ENCODE measurements at regions not wholly inside any gene's neighbourhood (a gene's known extent, or its start where the extent isn't known, plus 50 kb on each side); places are given as distances from the start of the nearest gene placed in this dataset.

DNA sequence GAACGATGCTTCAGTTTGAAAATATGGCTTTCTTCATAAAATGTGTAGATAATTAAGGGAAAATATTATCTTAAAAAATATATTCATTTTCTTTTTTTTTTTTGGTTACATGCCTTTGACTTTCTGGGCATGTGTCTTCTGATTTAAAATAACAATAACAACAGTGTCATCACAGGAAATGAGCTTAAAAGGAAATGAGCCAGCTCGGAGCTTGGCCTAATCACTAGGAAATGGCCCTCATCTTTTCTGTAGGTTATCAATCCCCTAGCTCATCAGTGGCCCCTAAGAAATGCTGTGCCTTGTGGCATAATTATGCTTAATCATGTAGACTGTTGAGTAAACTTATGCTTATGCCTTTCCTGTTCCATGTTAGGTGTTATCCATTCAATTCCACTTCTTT lies 141.8 kb upstream of the FHL2 start:
- TF ChIP-seq POLR2A (IDR thresholded peaks at IDR 0.05; ENCODE audit: low read depth, low read length), result no peak
- no peak for TF ChIP-seq POLR2AphosphoS5 (IDR thresholded peaks at IDR 0.05; ENCODE audit: low read depth, low read length)
- no peak for TF ChIP-seq POU2F2 (IDR thresholded peaks at IDR 0.05; ENCODE audit: low read depth, low read length)
- TF ChIP-seq SPI1 (IDR thresholded peaks at IDR 0.05; ENCODE audit: low read depth, low read length), result no peak
